ENCODE measurements at regions not wholly inside any gene's neighbourhood (a gene's known extent, or its start where the extent isn't known, plus 50 kb on each side); places are given as distances from the start of the nearest gene placed in this dataset.

DNA sequence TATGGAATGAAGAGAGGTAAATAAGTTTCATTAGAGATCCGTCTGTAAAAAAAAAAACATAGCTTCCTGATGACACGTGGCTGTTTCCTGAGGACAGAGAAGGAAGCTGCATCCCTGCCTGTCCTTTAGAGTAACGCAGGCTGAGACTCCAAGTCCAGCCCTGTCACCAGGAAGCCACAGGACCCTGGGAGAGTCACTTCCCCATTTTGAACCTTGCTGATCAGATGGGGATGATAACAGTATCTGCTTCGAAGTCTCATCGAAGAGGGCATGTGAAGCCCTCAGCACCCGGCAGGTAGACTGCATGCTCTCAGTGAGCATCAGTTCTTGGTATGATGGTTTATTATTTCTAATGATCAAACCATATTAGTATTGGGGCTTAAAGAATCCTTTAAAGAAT lies 139.1 kb upstream of the KCNG1 start:
- DNase-seq (ENCODE audit: low spot score): no peak

DNA sequence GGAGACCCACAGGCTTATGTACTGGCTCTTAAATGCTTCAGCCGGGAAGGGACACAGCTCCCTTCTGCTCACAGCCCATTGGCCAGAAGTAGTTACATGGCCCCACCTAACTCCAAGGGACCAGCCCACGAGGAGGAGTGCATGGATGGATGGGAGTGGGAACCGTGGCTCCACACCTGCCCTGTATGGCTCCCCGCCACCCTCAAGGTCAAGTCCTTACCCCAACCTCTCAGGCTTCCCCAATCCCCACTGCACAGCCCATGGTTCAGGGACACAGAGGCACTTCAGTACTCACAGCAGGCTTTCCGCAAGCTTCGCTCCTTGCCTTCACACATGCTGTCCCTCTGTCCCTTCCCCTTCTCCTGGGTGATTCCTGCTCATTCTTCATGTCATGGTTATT lies 137.9 kb upstream of the KCNG1 start:
- no peak for DNase-seq (ENCODE audit: low spot score)

DNA sequence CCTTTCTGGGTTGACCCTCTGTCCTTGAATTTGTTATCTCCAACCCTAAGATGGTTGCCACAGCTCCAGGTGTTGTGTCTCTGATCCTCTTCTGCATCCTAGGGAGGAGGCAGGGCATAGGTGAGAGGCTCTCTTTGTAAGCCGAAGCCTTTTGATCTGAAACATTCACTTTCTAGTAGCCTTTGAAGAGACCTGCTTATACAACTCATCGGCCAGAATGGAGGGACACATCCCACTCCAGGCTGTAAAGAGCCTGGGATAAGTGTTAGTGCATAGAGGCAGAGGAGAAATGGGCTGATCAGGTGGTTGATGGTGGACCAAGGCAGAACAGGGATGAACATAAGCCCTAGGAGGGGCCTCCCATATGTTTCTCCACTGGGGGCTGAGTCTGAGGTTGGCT lies 137.1 kb upstream of the KCNG1 start:
- no peak for DNase-seq (ENCODE audit: low spot score)

DNA sequence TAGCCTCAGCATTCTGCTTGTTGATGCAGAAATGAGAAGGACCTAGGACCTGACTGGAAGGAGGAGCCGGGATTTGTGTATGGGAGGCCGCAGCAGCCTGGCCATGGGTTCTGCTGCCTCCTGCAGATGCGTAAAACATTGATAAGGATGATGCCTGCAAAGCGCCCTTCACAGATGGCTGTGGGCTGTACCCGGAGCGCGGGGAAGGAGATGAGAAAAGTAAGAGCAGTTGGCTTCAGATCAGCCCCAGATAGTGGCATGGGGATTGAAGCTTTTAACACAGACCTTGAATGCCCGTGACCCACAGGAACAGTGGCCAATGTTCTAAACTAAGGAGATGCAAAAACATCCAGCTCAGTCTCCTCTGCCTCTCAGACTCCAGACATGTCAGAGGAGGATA lies 136.4 kb upstream of the KCNG1 start:
- DNase-seq (ENCODE audit: low spot score): peak; percentile 69

DNA sequence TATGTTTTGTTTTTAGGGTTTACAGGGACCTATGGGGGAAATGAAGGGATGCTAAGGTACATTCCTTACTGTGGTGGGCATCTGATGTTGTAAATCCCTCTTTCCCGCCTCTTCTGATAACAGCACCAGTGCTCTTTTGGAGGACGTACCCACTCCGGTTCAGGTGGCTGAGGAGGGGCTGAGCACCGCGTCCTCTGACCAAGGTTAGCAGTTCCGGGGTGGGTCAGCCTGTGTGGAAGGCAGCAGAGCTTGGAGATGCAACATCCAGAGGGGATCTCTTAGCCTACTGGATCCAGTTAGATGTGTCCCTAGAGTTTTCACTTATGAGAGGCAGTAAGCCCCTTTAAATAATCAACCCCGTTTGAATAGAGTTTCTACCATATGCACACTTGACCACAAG lies 135.3 kb upstream of the KCNG1 start:
- DNase-seq (ENCODE audit: low spot score): no peak

DNA sequence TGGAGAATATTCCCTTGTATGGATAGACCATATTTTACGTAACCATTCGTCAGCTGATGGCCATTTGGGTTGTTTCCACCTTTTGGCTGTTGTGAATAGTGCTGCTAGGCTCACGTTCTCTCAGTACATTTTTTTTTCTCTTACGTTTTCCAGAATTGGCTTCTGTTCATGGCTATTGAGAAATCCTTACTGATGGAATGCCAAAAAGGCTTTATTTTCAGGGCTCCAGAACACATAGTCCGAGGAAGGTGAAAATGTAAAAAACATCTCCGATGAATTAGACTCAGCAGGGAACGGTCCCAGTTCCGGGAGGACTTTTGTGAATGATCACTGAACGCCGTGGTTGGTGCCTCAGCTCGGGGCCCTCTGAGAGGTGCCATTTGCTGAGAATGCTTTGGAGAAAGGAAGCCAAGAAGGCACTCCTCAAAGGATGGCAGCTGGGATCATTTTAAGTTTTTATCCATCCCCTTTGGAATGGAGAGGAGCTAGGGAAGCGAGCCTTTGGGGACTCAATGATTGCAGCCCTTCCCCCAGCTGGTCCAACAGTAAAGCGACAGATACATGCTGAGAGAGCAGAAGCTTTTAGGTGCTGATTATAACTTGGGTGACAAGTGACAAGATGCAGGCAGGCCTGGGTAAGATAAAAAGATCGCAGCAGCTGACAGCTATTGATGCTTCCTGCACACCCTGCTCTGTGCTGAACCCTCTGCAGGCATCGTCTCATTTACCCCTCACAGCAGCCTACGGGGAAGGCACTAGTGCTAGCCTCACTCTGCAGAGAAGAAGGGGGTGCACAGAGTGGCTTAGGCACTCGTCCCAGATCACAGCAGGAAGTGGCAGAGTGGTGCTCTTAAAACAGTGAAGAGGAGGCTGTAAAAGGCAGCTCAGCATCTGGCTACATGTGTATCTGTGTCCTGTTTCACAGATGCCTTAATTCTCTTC lies 133.4 kb upstream of the KCNG1 start:
- DNase-seq (ENCODE audit: low spot score): peak; percentile 87

DNA sequence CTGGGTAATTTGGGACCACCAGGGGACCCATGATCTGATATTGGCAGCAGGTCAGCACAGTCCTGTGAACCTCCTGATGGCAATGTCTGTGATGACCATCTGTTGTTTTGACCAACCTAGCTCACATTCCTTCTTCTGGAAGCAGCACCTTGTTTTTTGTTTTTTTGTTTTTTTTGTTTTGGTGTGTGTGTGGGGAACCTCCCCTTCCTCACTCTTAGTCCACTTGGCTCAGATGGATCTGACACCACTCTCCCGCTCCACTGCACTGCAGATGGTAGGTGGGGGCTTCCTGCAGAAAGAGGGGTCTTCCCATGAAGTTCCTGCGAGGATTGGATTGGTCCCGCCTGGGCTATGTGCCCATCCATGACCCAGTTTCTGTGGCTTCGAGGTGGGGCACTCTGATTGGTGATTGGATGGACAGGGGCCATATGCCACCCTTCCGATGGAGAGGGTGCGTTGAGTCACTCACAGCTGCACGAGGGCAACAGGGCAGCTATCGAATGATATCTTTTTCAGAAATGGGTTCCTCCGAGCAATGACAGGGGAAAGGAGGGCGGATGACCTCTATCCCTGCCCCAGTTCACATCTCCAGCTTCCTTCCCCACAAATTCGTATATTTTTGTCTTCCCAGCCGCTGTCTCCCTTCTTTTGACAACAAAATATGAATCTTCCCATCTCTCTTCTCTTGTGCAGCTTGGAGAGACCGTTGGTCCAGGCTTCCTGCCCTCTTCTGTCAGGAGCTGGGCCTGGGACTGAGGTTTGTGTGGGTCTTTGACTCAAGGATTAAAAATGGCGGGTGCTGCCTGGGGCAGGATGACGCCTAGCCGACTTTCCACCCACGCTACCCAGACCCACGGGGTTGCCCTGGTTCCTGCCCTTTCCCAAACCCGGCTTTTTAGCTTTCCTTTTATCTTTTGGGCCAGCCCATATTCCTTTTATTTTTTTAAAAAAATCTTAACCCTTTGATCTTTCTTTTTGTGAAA lies 132.1 kb upstream of the KCNG1 start:
- DNase-seq (ENCODE audit: low spot score): no peak

DNA sequence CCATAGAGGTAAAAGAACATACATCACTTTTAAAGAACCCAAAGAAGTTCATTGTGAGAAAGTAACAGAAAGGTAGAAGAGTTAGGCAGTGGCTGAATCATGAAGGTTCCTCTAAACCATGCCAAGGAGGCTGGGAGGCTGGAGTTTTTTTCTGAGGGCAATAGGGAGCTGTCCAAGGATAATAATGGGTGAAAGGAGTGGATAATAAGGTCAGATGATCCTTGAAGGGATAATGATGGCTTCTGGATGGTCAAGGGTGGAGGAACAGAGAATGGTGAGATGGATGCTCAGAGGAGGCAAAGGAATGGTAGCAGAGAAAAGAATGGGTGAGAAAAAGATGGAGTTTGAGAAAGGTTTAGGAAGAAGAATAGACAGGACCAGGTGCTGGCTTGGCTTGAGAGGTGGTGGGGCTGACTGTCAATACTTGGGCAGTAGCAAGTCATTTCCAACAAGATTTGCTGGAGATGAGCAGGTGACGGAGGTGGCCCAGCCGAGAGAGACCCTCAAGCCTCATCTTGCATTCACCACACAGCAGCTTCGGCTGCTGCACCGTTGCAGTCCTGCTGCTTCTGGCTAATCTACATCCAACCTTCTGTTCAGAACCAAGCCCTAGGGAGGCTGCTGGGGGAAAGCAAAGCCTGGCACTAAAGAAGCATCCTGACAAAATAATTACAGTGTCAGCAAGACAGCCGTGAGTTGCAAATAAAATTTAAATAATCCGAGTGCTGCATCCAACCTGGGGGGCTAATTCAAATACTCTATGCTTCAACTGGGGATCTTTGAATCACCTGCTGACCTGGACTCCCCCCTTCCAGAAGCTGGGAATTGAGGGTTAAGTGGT lies 131.2 kb upstream of the KCNG1 start:
- no peak for DNase-seq (ENCODE audit: low spot score)

DNA sequence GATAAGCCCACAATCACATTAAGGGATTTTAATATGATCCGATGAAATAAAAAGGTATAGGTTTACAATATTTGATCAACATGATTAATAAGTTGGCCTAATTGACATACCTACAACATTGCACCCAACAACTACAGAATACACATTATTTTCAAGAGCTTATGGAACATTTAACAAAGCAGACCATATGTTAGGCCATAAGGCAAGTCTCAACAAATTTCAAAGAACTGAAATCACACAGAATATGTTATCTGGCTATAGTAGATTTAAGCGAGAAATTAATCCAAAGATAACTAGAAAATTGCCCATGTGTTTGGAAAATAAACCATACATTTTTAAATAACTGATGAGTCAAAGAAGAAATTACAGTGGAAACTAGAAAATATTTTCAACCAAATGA lies 126.0 kb upstream of the KCNG1 start:
- no peak for DNase-seq (ENCODE audit: low spot score)

DNA sequence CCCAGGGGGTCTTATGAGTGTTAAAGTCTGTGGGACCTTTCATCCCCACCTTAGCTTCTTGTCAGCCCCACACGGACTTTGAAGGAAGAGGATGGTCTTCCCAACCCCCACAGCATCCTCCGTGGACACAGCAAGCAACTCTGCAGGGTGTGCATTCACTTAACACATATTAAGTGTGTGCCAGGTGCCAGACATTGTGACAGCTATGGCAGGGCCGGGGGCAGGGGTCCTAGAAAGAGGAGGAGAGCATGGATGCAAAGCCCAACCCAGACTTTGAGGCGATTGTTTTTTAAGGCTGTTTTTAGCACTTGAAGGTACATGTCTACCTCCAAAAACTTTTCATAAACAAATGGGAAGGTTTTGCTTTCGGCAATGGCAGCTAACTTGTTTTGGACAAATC lies 121.6 kb upstream of the KCNG1 start:
- DNase-seq (ENCODE audit: low spot score): no peak

DNA sequence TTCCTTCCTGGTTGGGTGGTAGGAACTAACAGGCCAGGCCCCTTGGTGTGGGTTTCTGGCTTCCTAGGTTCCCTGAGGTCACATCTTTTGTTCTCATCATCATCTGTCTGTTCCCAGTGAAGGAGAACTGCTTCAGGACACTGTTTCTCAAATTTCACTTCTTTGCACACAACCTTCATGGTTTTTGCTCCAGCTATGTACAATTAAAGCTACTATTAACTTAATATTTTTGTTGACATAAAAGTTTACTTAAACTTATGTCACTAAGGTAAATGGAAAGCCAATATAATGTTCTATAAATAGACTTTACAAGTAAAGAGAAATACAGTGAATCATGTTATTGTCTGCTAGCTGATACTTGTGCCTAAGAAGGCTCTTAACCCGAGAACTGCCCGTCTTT lies 120.7 kb upstream of the KCNG1 start:
- DNase-seq (ENCODE audit: low spot score): no peak

DNA sequence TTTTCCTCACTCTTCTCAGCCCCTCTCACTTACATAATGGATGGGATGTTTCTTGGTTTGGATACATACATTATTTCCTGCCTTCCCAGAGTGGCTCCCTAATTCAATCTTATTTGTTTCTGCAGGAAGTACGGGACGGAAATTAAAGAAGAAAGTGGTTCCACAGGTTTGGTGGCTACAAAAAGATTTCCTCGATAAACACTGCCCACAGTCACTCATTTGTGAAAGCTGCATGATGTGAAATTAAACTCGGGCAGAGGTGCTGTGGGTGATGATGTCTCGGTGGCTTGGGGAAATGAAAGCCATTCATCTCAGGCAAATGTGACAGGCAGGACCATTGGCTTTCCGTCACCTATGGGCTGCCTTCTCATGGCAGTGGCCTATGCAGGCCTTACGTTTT lies 119.5 kb upstream of the KCNG1 start:
- no peak for DNase-seq (ENCODE audit: low spot score)

DNA sequence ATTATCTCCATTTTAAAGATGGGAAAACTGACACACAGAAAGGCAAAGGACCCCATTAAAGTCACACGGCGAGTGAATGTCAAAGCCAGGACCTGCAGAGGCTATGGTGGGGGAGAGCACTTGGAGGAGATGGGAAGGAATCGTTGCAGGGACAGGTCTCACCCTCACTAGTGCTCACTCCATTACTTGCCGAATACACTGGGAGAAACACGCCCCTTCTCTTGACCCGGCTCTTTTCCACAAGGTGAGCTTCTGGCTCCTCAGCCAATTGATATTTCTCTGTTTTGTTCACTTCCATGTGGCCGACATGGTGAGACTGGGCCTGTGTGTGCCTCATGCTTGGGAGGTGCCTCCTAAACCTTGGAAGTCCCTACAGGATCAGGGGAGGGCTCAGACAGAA lies 117.8 kb upstream of the KCNG1 start:
- no peak for DNase-seq (ENCODE audit: low spot score)

DNA sequence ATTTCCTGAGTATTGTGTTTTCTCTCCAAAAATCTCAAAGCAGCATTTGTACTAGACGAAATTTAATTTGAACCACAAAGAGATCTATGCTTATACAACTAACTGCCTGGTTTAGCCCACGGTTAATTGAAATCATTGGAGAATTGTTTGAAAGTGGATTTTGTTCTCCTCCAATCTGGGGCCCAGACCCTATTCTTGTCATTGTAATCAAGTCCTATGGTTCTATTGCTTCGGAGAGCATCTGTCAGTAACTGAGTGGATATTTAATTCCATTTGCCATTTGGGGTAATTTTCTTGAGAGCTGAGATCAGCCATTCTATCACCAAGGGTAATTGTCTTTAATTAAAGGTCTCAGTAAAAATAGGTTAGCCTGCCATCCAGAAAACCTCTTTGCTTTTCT lies 117.0 kb upstream of the KCNG1 start:
- no peak for DNase-seq (ENCODE audit: low spot score)

DNA sequence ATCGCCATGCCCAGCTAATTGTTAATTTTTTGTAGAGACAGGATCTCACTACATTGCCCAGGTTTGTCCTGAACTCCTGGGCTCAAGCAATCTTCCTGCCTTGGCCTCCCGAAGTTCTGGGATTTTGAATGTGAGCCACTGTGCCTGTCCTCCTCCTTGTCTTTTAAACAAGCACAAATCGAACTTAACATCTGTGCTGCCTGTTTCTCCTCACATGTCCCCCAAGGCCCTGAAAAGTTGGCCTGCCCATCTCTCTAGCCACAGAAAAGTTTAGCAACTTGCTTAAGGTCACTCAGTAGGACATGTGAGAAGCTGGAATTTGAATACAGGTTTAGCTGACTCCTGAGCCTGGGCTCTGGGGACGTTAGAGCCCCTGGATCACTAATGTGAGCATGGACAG lies 115.7 kb upstream of the KCNG1 start:
- DNase-seq (ENCODE audit: low spot score): no peak

DNA sequence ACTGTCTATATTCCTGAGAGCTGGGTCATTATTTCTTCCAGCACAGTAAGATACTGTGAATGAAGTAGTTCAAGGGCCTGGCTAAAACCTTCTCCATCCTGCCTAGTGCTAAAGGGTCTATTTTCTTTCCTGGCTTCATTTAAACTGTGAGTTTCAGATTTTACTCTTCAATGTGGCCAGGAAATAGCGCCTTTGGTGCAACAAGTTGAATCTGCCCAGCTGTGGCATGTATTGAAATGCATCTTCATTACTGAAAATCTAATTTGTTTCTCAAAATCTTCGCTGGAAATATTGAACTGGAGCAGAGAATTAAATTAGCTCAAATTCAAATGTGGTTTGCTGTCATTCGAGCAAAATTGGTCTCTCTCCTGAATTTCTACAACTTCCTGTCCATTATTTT lies 114.6 kb upstream of the KCNG1 start:
- DNase-seq (ENCODE audit: low spot score): no peak

DNA sequence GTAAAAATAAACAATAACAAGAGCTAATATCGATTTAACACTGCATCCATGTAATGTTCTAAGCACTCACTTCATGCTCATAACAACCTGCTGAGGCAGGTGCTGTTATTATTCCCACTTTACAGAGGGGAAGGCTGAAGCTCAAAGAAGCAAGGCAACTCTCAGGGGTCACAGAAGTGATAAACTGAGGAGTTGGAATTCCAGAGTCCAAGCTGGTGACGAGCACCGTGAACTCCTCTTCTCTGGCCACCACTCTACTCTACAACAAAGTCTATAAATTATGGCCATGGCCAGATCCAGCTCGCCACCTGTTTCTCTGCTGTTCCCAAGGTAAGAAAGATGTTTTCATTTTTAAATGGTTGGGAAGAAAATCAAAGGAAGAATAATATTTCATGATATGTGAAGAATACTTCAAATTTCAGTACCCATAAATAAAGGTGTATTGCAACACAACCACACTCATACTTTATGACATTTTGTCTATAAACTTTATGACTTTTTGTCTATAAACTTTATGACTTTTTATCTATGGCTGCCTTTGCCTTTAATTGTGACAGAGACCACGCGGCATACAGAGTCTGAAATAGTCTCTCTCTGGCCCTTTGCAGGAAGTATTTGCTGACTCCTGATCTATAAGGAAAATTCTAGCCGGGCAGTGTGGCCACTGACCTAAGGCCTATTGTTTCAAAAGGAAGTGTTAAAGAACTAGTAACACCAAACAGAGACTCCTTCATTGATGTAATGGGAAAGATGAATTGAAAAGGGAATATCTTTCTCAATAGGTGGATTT lies 113.2 kb upstream of the KCNG1 start:
- DNase-seq (ENCODE audit: low spot score): no peak

DNA sequence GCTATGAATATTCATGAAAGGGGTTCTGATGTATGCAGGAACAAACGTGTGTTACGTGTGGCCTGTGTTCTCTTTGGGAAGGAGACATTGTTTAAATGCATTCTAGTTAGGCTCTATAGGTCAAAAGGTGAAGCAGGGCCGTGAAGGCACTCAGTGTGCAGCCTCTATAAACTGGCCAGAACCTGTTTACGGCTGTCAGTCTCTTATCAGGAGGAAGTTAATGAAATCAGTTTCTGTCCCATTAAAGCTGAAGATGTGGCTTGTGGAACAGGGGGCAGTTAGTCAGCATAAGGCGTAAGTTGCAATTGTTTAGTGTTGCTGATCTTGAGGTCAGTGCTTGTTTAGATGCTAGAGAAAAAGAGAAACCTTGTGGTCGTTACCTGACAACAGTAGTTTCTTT lies 111.5 kb upstream of the KCNG1 start:
- no peak for DNase-seq (ENCODE audit: low spot score)

DNA sequence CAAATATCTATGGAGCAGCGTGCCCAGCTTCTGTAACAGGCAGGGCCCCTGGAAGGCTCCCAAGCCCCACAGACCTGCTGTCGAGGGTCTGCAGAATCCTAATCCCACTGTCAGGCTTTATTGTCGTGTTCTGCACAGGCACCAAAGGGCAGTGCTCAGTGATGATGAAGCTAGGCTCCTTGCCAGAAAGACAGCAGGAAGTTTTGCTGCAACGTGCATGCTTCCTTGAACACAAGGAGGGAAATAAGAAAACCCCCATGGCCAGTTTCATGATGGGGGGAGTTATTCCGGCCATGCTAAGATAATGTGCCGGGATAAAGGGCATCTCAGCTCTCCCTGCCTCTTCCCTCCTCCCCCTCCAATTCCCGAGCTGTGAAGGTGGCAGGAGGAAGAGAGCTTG lies 109.4 kb upstream of the KCNG1 start:
- peak; percentile 40 for DNase-seq (ENCODE audit: low spot score)

DNA sequence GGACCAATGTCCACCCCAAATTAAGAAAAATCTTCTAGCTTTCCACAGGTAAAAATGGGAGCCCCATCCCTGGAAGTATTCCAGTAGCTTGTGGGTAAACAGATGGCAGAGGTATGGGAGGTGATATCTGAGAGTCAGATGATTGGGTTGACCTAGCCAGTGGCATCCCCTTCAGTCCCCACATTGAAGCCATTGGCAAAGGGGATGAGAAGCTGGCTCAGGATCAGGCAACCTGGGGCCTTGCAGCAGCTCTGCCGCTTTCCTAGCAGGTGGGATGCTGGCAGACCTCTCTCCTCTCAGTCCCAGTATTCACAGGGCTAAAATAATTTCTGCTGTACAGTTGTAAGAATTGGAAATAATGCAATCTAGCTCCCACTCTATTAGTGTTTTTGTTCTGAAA lies 108.9 kb upstream of the KCNG1 start:
- no peak for DNase-seq (ENCODE audit: low spot score)
